SH-SY5Y (cell line): ENCODE measurements at regions not wholly inside any gene's neighbourhood (a gene's known extent, or its start where the extent isn't known, plus 50 kb on each side); places are given as distances from the start of the nearest gene placed in this dataset.

ENCODE experiments used
- GATA2 ChIP-seq: IDR thresholded peaks from 2 replicates; pipeline ENCODE4 v1.6.1; 2011; ENCODE audit warnings: mild to moderate bottlenecking, low read depth, low read length
- GATA3 ChIP-seq: IDR thresholded peaks from 2 replicates; pipeline ENCODE4 v1.6.1; 2011; ENCODE audit warnings: low read depth, mild to moderate bottlenecking, low read length, moderate library complexity

GRCh38 chr7:142595816-142596516 is 153.3 kb upstream of the PRSS1 start:
- no peak for TF ChIP-seq GATA2
- TF ChIP-seq GATA3 = no peak
